GM12874 (cell line): ENCODE measurements at regions not wholly inside any gene's neighbourhood (a gene's known extent, or its start where the extent isn't known, plus 50 kb on each side); places are given as distances from the start of the nearest gene placed in this dataset.

Source experiments
- CTCF ChIP-seq: IDR thresholded peaks from 2 replicates; pipeline ENCODE4 v1.5.1; 2011; ENCODE audit warnings: low read depth, mild to moderate bottlenecking, control low read depth, low read length, moderate library complexity; ENCODE audit not compliant: insufficient read depth

DNA sequence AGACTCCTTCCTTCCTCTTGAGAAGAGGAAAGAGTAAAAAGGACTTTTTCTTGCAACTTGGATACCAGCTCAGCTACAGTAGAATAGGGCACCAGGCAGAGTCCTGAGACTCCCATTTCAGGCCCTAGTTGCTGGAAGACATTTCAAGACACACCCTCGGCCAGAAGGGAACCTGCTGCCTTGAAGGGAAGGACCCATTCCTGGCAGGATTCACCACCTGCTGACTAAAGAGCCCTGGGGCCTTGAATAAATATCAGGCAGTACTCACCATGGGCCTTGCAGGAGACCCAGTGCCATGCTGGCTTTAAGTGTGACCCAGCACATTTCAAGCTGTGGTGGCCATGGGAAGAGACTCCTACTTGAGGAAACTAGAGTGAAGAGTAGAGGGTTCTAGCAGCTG is 317.6 kb downstream of the DKK2 start:
- TF ChIP-seq CTCF, result no peak

- no peak for TF ChIP-seq CTCF
Measured at GRCh38 chr4:106717091-106717490, 319.0 kb downstream of the DKK2 start.

- TF ChIP-seq CTCF, result no peak
Measured at GRCh38 chr4:106715825-106716224, 320.3 kb downstream of the DKK2 start.

DNA sequence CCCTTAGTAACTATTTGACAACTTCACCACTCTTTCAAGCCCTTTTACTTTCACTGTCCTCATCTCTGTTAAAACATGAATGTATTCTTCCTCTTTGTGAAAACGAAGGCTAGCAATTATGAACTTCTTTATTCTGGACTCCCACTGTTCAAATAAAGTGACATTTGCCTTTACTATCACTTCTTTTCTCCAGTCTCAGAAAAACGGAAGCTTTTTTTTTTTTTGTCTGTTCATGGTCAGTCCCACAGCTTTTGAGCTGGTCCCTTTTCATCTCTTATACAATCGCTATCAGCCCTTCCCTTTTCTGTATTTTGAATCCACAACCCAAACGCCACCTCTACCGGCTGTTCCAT is 327.7 kb downstream of the DKK2 start:
- TF ChIP-seq CTCF, result no peak

DNA sequence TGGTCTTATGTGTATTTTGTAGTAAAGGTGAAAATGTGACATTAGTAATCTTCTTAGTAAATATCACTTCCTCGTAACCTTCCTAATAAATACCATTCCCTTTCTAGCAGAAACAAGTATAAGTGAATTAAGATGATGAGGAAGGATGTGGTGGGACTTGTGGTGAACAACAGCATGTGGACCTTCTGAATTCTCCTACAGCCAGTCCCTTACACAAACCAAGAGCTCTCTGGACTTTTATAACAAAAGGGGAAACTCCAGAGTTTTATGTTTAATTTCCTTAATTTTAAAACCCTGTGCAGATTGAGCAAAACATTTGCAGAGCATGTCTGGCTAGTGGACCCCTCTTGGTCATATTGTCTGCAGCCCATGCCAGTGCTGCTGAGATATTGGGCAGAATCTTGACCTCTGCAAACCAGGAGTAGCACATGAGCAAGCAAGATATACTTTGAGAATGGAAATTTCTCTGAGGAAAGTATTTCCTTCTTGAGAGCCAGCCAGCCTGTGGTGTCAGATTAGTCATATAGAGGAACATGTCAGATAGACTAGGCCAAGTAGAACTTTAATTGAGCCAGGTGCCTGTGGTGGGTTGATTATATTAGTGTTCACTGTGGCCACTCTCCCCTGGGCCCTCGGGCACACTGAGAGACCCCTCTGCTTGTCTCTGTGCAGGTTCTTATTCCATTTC is 328.2 kb downstream of the DKK2 start:
- no peak for TF ChIP-seq CTCF

DNA sequence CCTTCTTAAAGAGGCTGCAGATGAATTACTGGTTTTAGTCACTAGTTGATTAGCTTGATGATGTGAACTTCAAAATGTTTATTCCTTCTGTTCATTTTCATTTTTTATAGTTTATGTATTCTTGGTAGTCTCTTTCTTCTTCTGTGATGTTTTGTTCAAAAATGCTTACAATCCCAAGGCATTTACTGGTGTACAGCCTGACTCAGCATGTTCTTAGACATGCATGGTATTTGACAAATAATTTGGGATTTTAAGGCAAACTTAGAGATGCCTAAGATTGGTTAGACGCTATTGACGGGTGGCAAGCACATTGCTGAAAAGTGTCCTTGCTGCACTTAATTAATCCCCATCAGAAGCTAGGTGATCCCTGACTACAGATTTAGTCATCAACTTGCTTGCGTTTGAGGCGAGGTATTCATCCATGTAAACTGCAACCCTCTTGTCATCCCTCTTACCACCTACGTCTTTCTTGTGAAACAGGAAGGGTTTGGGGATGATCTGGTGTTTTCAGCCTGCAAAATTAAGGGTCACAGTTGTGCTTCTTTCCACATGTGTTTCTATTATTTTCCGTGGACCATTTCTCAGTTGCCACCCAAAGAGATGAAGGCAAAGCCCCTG is 331.8 kb downstream of the DKK2 start:
- TF ChIP-seq CTCF, result no peak

- TF ChIP-seq CTCF, result no peak
Measured at GRCh38 chr4:106700321-106700720, 331.7 kb upstream of the GIMD1 start.
